Endothelial cell of umbilical vein (primary cell): ENCODE measurements at regions not wholly inside any gene's neighbourhood (a gene's known extent, or its start where the extent isn't known, plus 50 kb on each side); places are given as distances from the start of the nearest gene placed in this dataset.

ENCODE experiments used
- BruUV-seq: library from RNA; stranded (reverse); fragments of 400-500 nt; replicated peaks from 2 replicates; lab custom pipeline; 2021; lab: Mats Ljungman, UMichigan
- CTCF ChIA-PET: fragments of 300-600, 350-600 bp; sonication (Branson Sonifier 250); formaldehyde crosslinking; loops from one replicate; lab custom pipeline; 2021; ENCODE audit warnings: antibody characterized with exemption, inconsistent platforms; lab: Charles Lee
- POLR2A ChIA-PET: fragments of 300-600, 350-600 bp; sonication (Branson Sonifier 250); formaldehyde crosslinking; loops from one replicate; lab custom pipeline; 2021; ENCODE audit warnings: antibody characterized with exemption, inconsistent platforms; lab: Charles Lee
- DNase-seq: peaks from one replicate; pipeline ENCODE4 v3.0.0-alpha.2; 2011; ENCODE audit warnings: low read depth, low spot score
- FAIRE-seq: peaks from 2 replicates; lab custom pipeline; 2011; peaks lifted over from hg19 to GRCh38; lab: Jason Lieb, UNC
- H2AFZ ChIP-seq: 2 replicates; pipeline ENCODE4 v1.6.0; 2012; ENCODE audit warnings: low read depth, low read length, control low read depth, inconsistent platforms
- H3K27ac ChIP-seq: 2 replicates; pipeline ENCODE4 v1.5.1; 2011; ENCODE audit warnings: low read depth, mild to moderate bottlenecking, control low read depth, low read length, moderate library complexity; ENCODE audit not compliant: insufficient read depth
- H3K27me3 ChIP-seq, 2 experiments: 2 replicates each; pipeline versions ENCODE4 v1.6.0 to v1.6.1; 2011; ENCODE audit warnings: low read length in 2 of 2, mixed read lengths in 1 of 2; ENCODE audit not compliant: control insufficient read depth in 2 of 2, insufficient read depth in 2 of 2
- H3K36me3 ChIP-seq, 2 experiments: 2 replicates in 1 of 2; 3 replicates in 1 of 2; pipeline ENCODE4 v1.5.1; 2011; ENCODE audit warnings: low read length in 2 of 2, mild to moderate bottlenecking in 1 of 2, moderate library complexity in 1 of 2; ENCODE audit not compliant: control insufficient read depth in 2 of 2, insufficient read depth in 2 of 2; ENCODE audit errors: extremely low read depth in 1 of 2
- H3K4me1 ChIP-seq: 3 replicates; pipeline ENCODE4 v1.5.1; 2011; ENCODE audit warnings: mild to moderate bottlenecking, low read length; ENCODE audit not compliant: control insufficient read depth, insufficient read depth; ENCODE audit errors: extremely low read depth
- H3K4me2 ChIP-seq: 2 replicates; pipeline ENCODE4 v1.6.1; 2011; ENCODE audit warnings: low read length, control low read depth, mixed read lengths; ENCODE audit not compliant: insufficient read depth
- H3K4me3 ChIP-seq, 3 experiments: fragments of 200-600 bp in 1 of 3; sonication (generic), shearing (Covaris generic) in 1 of 3; replicated peaks in 1 of 3; 2 replicates each; pipeline ENCODE4 v1.5.1; 2011 to 2016; ENCODE audit warnings: control low read depth in 3 of 3, low read length in 3 of 3, mild to moderate bottlenecking in 2 of 3, inconsistent platforms in 1 of 3, low read depth in 1 of 3, moderate library complexity in 1 of 3; ENCODE audit not compliant: insufficient read depth in 1 of 3
- H3K79me2 ChIP-seq: 2 replicates; pipeline ENCODE4 v1.6.0; 2012; ENCODE audit warnings: low read length, inconsistent platforms; ENCODE audit not compliant: control insufficient read depth, insufficient read depth
- H3K9ac ChIP-seq: replicated peaks from 2 replicates; pipeline ENCODE3; 2011; ENCODE audit warnings: low read length, control low read depth; ENCODE audit not compliant: insufficient read depth; ENCODE audit errors: extremely low read depth
- H3K9me1 ChIP-seq: replicated peaks from 3 replicates; pipeline ENCODE4 v1.6.0; 2011; ENCODE audit warnings: mild to moderate bottlenecking, low read length; ENCODE audit not compliant: control insufficient read depth, insufficient read depth; ENCODE audit errors: extremely low read depth
- H3K9me3 ChIP-seq: replicated peaks from 2 replicates; pipeline ENCODE4 v1.5.1; 2012; ENCODE audit warnings: low read length, inconsistent platforms; ENCODE audit not compliant: control insufficient read depth, insufficient read depth
- H4K20me1 ChIP-seq: replicated peaks from 2 replicates; pipeline ENCODE3; 2011; ENCODE audit warnings: mild to moderate bottlenecking, low read length; ENCODE audit not compliant: control insufficient read depth, insufficient read depth; ENCODE audit errors: extremely low read depth
- EZH2 ChIP-seq: IDR thresholded peaks from 2 replicates; pipeline ENCODE4 v1.6.1; 2012; ENCODE audit warnings: borderline replicate concordance, low read depth, mild to moderate bottlenecking, moderate library complexity, low read length, inconsistent platforms; ENCODE audit not compliant: severe bottlenecking
- FOS ChIP-seq: IDR thresholded peaks from 2 replicates; pipeline ENCODE4 v1.6.1; 2011; ENCODE audit warnings: mild to moderate bottlenecking, low read length, moderate library complexity, borderline replicate concordance; ENCODE audit not compliant: insufficient read depth
- GATA2 ChIP-seq: IDR thresholded peaks from 2 replicates; pipeline ENCODE4 v1.7.0; 2011; ENCODE audit warnings: low read depth, mild to moderate bottlenecking, moderate library complexity, mixed read lengths, low read length; ENCODE audit not compliant: insufficient read length, insufficient read depth
- JUN ChIP-seq: IDR thresholded peaks from 2 replicates; pipeline ENCODE4 v1.6.1; 2011; ENCODE audit warnings: borderline replicate concordance, low read depth; ENCODE audit not compliant: insufficient read length, insufficient read depth
- MYC ChIP-seq: IDR thresholded peaks from one replicate; pipeline ENCODE4 v1.6.1; 2011; ENCODE audit warnings: mild to moderate bottlenecking, low read depth, low read length
- POLR2A ChIP-seq: IDR thresholded peaks from 2 replicates; pipeline ENCODE4 v1.6.1; 2012; ENCODE audit warnings: low read depth, mild to moderate bottlenecking, control low read depth, low read length
- POLR2AphosphoS5 ChIP-seq: IDR thresholded peaks from 2 replicates; pipeline ENCODE4 v1.6.1; 2012; ENCODE audit warnings: low read depth, mild to moderate bottlenecking, control low read depth, low read length, moderate library complexity; ENCODE audit not compliant: insufficient read depth
- dilution Hi-C: fragments of 300-500 bp; cut with MboI; formaldehyde crosslinking; loops from one replicate; pipeline ENCODE4 v1.15.0; 2019; ENCODE audit warnings: low sequenced_read_pairs; ENCODE audit not compliant: extremely low pct_ligation_motif_present
- intact Hi-C: fragments of 100-400 bp; cut with micrococcal nuclease; formaldehyde crosslinking; loops from one replicate; pipeline ENCODE4 v1.10.0; 2022
- TF ChIP-seq, protein P1 (sequence below): IDR thresholded peaks from 2 replicates; pipeline ENCODE4 v1.6.1; 2011; ENCODE audit not compliant: insufficient read depth, insufficient read length
- TF ChIP-seq, protein P2 (sequence below), 2 donors: IDR thresholded peaks; 1 replicate in 1 of 2; 2 replicates in 1 of 2; pipeline ENCODE4 v1.5.1; 2011; ENCODE audit warnings: low read length in 2 of 2, mild to moderate bottlenecking in 2 of 2, moderate library complexity in 2 of 2, control low read depth in 1 of 2, inconsistent platforms in 1 of 2, low read depth in 1 of 2; ENCODE audit not compliant: insufficient read depth in 1 of 2; ENCODE audit errors: extremely low read depth in 1 of 2

DNA sequence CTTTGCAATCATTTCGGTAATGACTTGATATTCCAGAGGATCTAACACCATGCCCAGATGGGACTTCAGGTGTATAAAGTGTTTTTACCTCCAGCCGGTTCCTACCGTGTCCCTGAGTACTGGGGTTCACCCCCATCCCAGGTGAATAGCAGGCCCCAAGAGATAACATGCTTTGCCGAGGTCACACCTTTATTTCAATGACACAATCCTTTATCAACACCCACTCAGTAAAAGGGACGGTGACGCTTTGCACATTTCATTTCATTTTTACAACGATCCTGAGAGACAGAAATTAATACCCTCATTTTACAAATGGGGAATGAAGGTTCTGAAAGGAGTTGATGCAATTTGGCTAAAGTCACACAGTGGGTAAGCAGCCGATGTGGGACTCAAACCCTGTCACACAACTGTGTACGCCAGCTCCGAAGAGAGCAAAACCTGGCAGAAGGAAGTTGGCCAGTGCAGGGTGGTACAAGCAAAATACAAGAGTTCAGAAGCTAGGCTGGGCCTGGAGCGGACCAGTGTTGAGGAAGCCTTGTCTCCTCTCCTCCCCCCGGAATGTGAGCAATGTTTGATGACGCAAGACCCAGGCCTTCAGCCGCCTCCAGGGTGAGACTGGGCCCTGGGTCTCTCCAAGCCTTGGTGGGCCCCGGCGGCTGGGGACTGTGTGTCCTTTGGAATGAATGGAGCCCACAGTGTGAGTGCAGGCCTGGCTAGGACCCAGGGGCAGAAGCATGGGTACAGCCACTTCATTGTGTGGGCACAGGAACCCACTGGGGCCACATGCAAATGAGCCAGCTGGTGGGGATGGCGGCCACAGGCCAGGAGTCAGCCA lies 139.6 kb upstream of the MYCN start:
- Histone ChIP-seq H2AFZ (no peak overlapping the region), H3K79me2 (no peaks in the 10 kb centered on the region), H3K9me3 (no peaks in the 10 kb centered on the region), H3K4me2 (no peak overlapping the region), H3K36me3 (no peaks in the 10 kb centered on the region), H3K9me1 (no peaks in the 10 kb centered on the region), H3K9ac (no peak overlapping the region), H3K4me3 (no peak overlapping the region), H3K27me3 (no peaks in the 10 kb centered on the region), H3K4me1 (no peaks in the 10 kb centered on the region), H4K20me1 (no peaks in the 10 kb centered on the region), H3K27ac (no peak overlapping the region)
- CTCF ChIA-PET = no interaction called here
- dilution Hi-C loops = no loop called here
- DNase-seq (no peak), FAIRE-seq (no peak)
- intact Hi-C loops = no loop called here
- no TSS peak for BruUV-seq
- POLR2A ChIA-PET = no interaction called here
- TF ChIP-seq JUN = no peak
- no peak for TF ChIP-seq EZH2
- TF ChIP-seq, protein P1, sequence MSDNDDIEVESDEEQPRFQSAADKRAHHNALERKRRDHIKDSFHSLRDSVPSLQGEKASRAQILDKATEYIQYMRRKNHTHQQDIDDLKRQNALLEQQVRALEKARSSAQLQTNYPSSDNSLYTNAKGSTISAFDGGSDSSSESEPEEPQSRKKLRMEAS = no peak
- no peak for TF ChIP-seq GATA2
- no peak for TF ChIP-seq POLR2AphosphoS5

DNA sequence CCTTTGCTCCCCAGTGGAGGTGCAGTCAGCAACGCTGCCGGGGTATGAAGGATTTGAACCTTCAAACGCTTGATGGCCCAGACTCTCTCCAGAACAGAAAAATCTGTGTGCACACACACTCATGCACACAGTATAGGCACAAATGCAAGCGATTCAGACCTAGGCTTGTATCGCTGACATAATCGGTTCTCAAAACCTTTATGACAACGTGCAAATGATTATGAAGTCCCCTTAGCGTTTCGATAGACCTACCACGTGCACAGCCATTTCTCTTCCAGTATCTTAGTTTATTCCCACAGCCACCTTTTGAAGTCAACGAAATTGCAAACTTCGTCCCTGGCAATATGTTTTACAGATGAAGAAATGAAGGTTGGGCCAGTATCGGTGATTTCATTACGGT lies 138.9 kb upstream of the MYCN start:
- FAIRE-seq (no peak), DNase-seq (no peak)
- POLR2A ChIA-PET = no interaction called here
- H3K4me2 ChIP-seq = no peak overlapping the region
- CTCF ChIA-PET = no interaction called here
- H2AFZ ChIP-seq = no peak overlapping the region
- BruUV-seq = no TSS peak
- H3K9ac ChIP-seq = no peak overlapping the region
- no peak overlapping the region for H3K4me3 ChIP-seq
- H3K4me1 ChIP-seq = no peaks in the 10 kb centered on the region
- H3K9me3 ChIP-seq = no peaks in the 10 kb centered on the region
- H4K20me1 ChIP-seq = no peaks in the 10 kb centered on the region
- no peaks in the 10 kb centered on the region for H3K27me3 ChIP-seq
- no peaks in the 10 kb centered on the region for H3K9me1 ChIP-seq
- TF ChIP-seq POLR2A (no peak), MYC (no peak), EZH2 (no peak), POLR2AphosphoS5 (no peak), FOS (no peak), GATA2 (no peak), JUN (no peak)
- TF ChIP-seq, protein P1 = no peak
- TF ChIP-seq, protein P2, sequence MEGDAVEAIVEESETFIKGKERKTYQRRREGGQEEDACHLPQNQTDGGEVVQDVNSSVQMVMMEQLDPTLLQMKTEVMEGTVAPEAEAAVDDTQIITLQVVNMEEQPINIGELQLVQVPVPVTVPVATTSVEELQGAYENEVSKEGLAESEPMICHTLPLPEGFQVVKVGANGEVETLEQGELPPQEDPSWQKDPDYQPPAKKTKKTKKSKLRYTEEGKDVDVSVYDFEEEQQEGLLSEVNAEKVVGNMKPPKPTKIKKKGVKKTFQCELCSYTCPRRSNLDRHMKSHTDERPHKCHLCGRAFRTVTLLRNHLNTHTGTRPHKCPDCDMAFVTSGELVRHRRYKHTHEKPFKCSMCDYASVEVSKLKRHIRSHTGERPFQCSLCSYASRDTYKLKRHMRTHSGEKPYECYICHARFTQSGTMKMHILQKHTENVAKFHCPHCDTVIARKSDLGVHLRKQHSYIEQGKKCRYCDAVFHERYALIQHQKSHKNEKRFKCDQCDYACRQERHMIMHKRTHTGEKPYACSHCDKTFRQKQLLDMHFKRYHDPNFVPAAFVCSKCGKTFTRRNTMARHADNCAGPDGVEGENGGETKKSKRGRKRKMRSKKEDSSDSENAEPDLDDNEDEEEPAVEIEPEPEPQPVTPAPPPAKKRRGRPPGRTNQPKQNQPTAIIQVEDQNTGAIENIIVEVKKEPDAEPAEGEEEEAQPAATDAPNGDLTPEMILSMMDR (IDR thresholded peaks at IDR 0.05; ENCODE audit: extremely low read depth in 1 of 2, insufficient read depth in 1 of 2, low read depth in 1 of 2, low read length in 2 of 2) = no peak
- intact Hi-C loops = no loop called here
- dilution Hi-C loops = no loop called here
- no peaks in the 10 kb centered on the region for H3K36me3 ChIP-seq
- H3K27ac ChIP-seq = no peak overlapping the region
- no peaks in the 10 kb centered on the region for H3K79me2 ChIP-seq
